SK-N-SH treated with all-trans-retinoic acid at 6 μM for 48 hours (cell line): ENCODE measurements at regions not wholly inside any gene's neighbourhood (a gene's known extent, or its start where the extent isn't known, plus 50 kb on each side); places are given as distances from the start of the nearest gene placed in this dataset.

Source experiments
- ATAC-seq: fragments of 200-7000 bp; cut with Tn5 transposase; 3 replicates; pipeline ENCODE4 v1.9.1; 2020; ENCODE audit warnings: mild to moderate bottlenecking, moderate library complexity
- CREB5 ChIP-seq: fragments of 250-450 bp; sonication (Bioruptor Pico); IDR thresholded peaks from 2 replicates; pipeline ENCODE4 v1.5.1; 2020; ENCODE audit warnings: low read depth, mild to moderate bottlenecking, moderate library complexity
- CSDC2 ChIP-seq: fragments of 250-450 bp; sonication (Bioruptor Pico); IDR thresholded peaks from 2 replicates; pipeline ENCODE4 v1.5.0; 2020; ENCODE audit warnings: mild to moderate bottlenecking, moderate library complexity
- ESRRG ChIP-seq: fragments of 250-450 bp; sonication (Bioruptor Pico); IDR thresholded peaks from 2 replicates; pipeline ENCODE4 v1.6.1; 2021; ENCODE audit warnings: mild to moderate bottlenecking
- ISL1 ChIP-seq: fragments of 250-450 bp; sonication (Bioruptor Pico); IDR thresholded peaks from 2 replicates; pipeline ENCODE4 v2.1.2; 2022; ENCODE audit warnings: mild to moderate bottlenecking, moderate library complexity
- OSR1 ChIP-seq: fragments of 250-450 bp; sonication (Bioruptor Pico); IDR thresholded peaks from 2 replicates; pipeline ENCODE4 v1.8.0; 2022; ENCODE audit warnings: moderate library complexity, mild to moderate bottlenecking, inconsistent platforms
- POU6F1 ChIP-seq: fragments of 250-450 bp; sonication (Bioruptor Pico); IDR thresholded peaks from 2 replicates; pipeline ENCODE4 v1.8.0; 2021; ENCODE audit warnings: low read depth, mild to moderate bottlenecking, moderate library complexity, borderline replicate concordance
- SNAI2 ChIP-seq: fragments of 250-450 bp; sonication (Bioruptor Pico); IDR thresholded peaks from 2 replicates; pipeline ENCODE4 v1.5.0; 2020; ENCODE audit warnings: mild to moderate bottlenecking, moderate library complexity
- TOX ChIP-seq: fragments of 250-450 bp; sonication (Bioruptor Pico); IDR thresholded peaks from 2 replicates; pipeline ENCODE4 v1.8.0; 2021; ENCODE audit warnings: mild to moderate bottlenecking, moderate library complexity, borderline replicate concordance
- ZC3H10 ChIP-seq: fragments of 250-450 bp; sonication (Bioruptor Pico); IDR thresholded peaks from 2 replicates; pipeline ENCODE4 v1.5.1; 2021; ENCODE audit warnings: mild to moderate bottlenecking, moderate library complexity
- ZFP3 ChIP-seq: fragments of 250-450 bp; sonication (Bioruptor Pico); IDR thresholded peaks from 2 replicates; pipeline ENCODE4 v1.5.0; 2020; ENCODE audit warnings: mild to moderate bottlenecking, moderate library complexity
- ZFP30 ChIP-seq: fragments of 450-650 bp; formaldehyde crosslinking; IDR thresholded peaks from 2 replicates; pipeline ENCODE4 v1.5.0; 2022; ENCODE audit warnings: mild to moderate bottlenecking, moderate library complexity
- ZNF565 ChIP-seq: fragments of 450-650 bp; formaldehyde crosslinking; conservative IDR thresholded peaks from 2 replicates; pipeline ENCODE4 v1.5.0; 2020; ENCODE audit warnings: low read depth, mild to moderate bottlenecking, moderate library complexity
- ZNF70 ChIP-seq: fragments of 450-650 bp; formaldehyde crosslinking; IDR thresholded peaks from 2 replicates; pipeline ENCODE4 v1.5.0; 2020; ENCODE audit warnings: mild to moderate bottlenecking, moderate library complexity
- ZNF8 ChIP-seq: fragments of 450-650 bp; formaldehyde crosslinking; IDR thresholded peaks from 2 replicates; pipeline ENCODE4 v1.5.0; 2020; ENCODE audit warnings: mild to moderate bottlenecking, moderate library complexity
- TF ChIP-seq, protein P1 (sequence below): fragments of 250-450 bp; sonication (Bioruptor Pico); IDR thresholded peaks from 2 replicates; pipeline ENCODE4 v1.8.0; 2020; ENCODE audit warnings: mild to moderate bottlenecking, moderate library complexity, borderline replicate concordance
- TF ChIP-seq, protein P2 (sequence below): fragments of 250-450 bp; sonication (Bioruptor Pico); IDR thresholded peaks from 2 replicates; pipeline ENCODE4 v1.5.1; 2021; ENCODE audit warnings: mild to moderate bottlenecking, moderate library complexity

DNA sequence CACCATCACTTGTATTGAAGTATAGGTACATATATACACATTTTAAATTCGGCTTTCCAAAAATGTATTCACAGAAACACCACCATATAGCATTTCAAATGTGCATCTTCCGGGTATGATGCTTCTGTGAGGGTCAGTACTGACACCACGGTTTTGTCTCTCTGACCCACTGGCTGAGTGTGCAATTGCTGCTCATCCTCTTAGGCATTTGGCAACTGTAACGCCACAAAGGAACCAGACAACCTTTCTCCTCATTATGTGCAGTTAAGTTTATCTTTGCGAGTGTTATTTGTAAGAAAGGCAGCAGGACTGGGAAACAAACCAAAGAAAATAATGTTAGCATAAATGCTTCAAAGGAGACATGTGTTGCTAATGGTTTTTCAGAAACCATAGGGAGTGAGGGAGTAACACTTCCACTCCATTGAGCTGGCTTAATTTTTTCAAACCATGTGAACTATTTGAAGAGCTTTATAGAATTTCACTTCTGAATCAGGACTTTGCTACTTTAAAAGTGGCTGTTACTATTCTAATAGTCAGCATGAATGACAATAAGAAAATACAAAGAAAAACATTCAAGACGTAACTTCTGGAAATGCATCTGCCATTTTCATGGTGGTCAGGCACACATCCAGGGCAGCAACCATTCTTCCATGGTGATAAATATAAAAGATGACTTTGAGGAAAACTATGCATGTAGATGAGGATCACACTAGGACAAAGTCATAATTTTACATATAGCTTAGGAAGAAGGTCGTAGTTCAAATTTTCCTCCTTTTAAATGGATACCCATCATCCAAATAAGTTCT, 423.3 kb downstream of the MZT1 start (continued):
- TF ChIP-seq ZNF8 (CRISPR knock-in tag) (no peak), ISL1 (CRISPR knock-in tag) (no peak), CSDC2 (CRISPR knock-in tag) (no peak)

- TF ChIP-seq, protein P1, sequence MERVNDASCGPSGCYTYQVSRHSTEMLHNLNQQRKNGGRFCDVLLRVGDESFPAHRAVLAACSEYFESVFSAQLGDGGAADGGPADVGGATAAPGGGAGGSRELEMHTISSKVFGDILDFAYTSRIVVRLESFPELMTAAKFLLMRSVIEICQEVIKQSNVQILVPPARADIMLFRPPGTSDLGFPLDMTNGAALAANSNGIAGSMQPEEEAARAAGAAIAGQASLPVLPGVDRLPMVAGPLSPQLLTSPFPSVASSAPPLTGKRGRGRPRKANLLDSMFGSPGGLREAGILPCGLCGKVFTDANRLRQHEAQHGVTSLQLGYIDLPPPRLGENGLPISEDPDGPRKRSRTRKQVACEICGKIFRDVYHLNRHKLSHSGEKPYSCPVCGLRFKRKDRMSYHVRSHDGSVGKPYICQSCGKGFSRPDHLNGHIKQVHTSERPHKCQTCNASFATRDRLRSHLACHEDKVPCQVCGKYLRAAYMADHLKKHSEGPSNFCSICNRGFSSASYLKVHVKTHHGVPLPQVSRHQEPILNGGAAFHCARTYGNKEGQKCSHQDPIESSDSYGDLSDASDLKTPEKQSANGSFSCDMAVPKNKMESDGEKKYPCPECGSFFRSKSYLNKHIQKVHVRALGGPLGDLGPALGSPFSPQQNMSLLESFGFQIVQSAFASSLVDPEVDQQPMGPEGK (CRISPR knock-in tag) = no peak
- TF ChIP-seq POU6F1 = no peak
- TF ChIP-seq ZFP30 (CRISPR knock-in tag) = no peak
- ATAC-seq = no peak
Measured at GRCh38 chr13:72296246-72296645, 429.2 kb upstream of the DACH1 start.

- TF ChIP-seq ZC3H10 (CRISPR knock-in tag) (no peak), ZFP3 (CRISPR knock-in tag) (no peak), POU6F1 (no peak), ZNF70 (CRISPR knock-in tag) (no peak), SNAI2 (CRISPR knock-in tag) (no peak)
- ATAC-seq = peak; percentile 43; the same call in 2 of the 3 replicates
Measured at GRCh38 chr13:72295153-72295552, 428.1 kb upstream of the DACH1 start.

DNA sequence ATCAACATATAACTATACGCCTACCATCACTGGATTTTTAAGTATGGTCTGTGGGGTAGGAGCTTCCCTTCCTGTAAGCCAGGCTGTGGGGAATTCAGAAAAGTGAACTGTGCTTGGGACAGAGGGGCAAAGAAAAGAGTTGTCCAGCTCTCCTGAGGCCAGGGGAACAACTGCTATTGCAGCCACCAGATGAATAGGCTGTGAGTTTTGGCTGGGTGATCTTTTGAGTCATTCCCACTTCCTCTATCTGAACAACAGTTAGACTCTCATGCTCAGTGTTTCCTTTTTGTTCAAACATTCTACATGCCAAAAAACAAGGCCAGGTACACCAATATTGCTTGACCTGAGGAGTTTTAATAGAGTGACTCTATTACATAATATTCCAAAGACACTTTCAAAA, 426.2 kb upstream of the DACH1 start:
- no peak for ATAC-seq
- TF ChIP-seq, protein P1 (CRISPR knock-in tag) = no peak
- TF ChIP-seq, protein P2, sequence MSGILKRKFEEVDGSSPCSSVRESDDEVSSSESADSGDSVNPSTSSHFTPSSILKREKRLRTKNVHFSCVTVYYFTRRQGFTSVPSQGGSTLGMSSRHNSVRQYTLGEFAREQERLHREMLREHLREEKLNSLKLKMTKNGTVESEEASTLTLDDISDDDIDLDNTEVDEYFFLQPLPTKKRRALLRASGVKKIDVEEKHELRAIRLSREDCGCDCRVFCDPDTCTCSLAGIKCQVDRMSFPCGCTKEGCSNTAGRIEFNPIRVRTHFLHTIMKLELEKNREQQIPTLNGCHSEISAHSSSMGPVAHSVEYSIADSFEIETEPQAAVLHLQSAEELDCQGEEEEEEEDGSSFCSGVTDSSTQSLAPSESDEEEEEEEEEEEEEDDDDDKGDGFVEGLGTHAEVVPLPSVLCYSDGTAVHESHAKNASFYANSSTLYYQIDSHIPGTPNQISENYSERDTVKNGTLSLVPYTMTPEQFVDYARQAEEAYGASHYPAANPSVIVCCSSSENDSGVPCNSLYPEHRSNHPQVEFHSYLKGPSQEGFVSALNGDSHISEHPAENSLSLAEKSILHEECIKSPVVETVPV (CRISPR knock-in tag) = no peak
- TF ChIP-seq OSR1 (CRISPR knock-in tag) = no peak
- TF ChIP-seq CREB5 (CRISPR knock-in tag) = no peak
- no peak for TF ChIP-seq SNAI2 (CRISPR knock-in tag)
- no peak for TF ChIP-seq ESRRG (CRISPR knock-in tag)
- TF ChIP-seq ZNF565 (CRISPR knock-in tag) = no peak
- TF ChIP-seq TOX = no peak
